A549 (cell line): ENCODE measurements at regions not wholly inside any gene's neighbourhood (a gene's known extent, or its start where the extent isn't known, plus 50 kb on each side); places are given as distances from the start of the nearest gene placed in this dataset.

Experiments used
- ATAC-seq, 2 experiments: fragments of 200-7000 bp in 1 of 2; fragments of >200 bp in 1 of 2; cut with Nextera tagmentation in 1 of 2; cut with Tn5 transposase in 1 of 2; 3 replicates each; pipeline versions ENCODE4 v1.8.0 to v1.9.1; 2018 to 2020; ENCODE audit warnings: mild to moderate bottlenecking in 1 of 2, moderate library complexity in 1 of 2
- CTCF ChIA-PET: fragments of 300-600 bp; sonication (Branson Sonifier 250); formaldehyde crosslinking; extraction: SDS; loops from one replicate; lab custom pipeline; 2021; ENCODE audit warnings: antibody characterized with exemption, inconsistent platforms; lab: Yijun Ruan, JAX
- POLR2A ChIA-PET: fragments of 350-600 bp; formaldehyde crosslinking; extraction: SDS; loops from one replicate; lab custom pipeline; 2021; ENCODE audit warnings: antibody characterized with exemption, inconsistent platforms; lab: Yijun Ruan, JAX
- DNase-seq, 2 experiments: peaks; one replicate each; pipeline versions ENCODE4 v3.0.0 to v3.0.0-alpha.2; 2011 to 2016; ENCODE audit warnings: low read depth in 1 of 2, low spot score in 1 of 2
- FAIRE-seq: peaks from 2 replicates; lab custom pipeline; 2011; peaks lifted over from hg19 to GRCh38; lab: Jason Lieb, UNC
- H3K27ac ChIP-seq, 2 experiments: fragments of >200 bp; sonication (Bioruptor Twin); formaldehyde crosslinking; 3 replicates each; pipeline ENCODE4 v1.5.1; 2016 to 2017
- H3K4me1 ChIP-seq: fragments of >200 bp; sonication (Bioruptor Twin); formaldehyde crosslinking; 3 replicates; pipeline ENCODE4 v1.6.1; 2016
- H3K4me2 ChIP-seq: fragments of >200 bp; sonication (Bioruptor Twin); formaldehyde crosslinking; 3 replicates; pipeline ENCODE4 v1.6.1; 2016
- H3K4me3 ChIP-seq: fragments of >200 bp; sonication (Bioruptor Twin); formaldehyde crosslinking; 3 replicates; pipeline ENCODE4 v1.5.1; 2016
- H3K9me3 ChIP-seq: fragments of >200 bp; sonication (Bioruptor Twin); formaldehyde crosslinking; 3 replicates; pipeline ENCODE4 v1.6.1; 2016
- EP300 ChIP-seq, 2 experiments: fragments of >200 bp; sonication (Bioruptor Twin); formaldehyde crosslinking; IDR thresholded peaks; 2 replicates in 1 of 2; 3 replicates in 1 of 2; pipeline ENCODE4 v1.6.1; 2016 to 2017
- ESRRA ChIP-seq: fragments of 150-350 bp; IDR thresholded peaks from 2 replicates; pipeline ENCODE4 v1.6.1; 2014; ENCODE audit warnings: mild to moderate bottlenecking, low read length, borderline replicate concordance
- HEYL ChIP-seq: fragments of 250-450 bp; sonication (Bioruptor Pico); IDR thresholded peaks from 2 replicates; pipeline ENCODE4 v1.8.0; 2021; ENCODE audit warnings: mild to moderate bottlenecking, moderate library complexity
- JUN ChIP-seq, 2 experiments: fragments of >200 bp; sonication (Bioruptor Twin); formaldehyde crosslinking; IDR thresholded peaks; 2 replicates in 1 of 2; 3 replicates in 1 of 2; pipeline ENCODE4 v1.6.1; 2016 to 2017
- KDM1A ChIP-seq: fragments of 200-600 bp; sonication (generic); IDR thresholded peaks from 2 replicates; pipeline ENCODE4 v1.6.1; 2016; ENCODE audit warnings: low read depth, mild to moderate bottlenecking
- MYC ChIP-seq: IDR thresholded peaks from 2 replicates; pipeline ENCODE4 v1.6.1; 2012; ENCODE audit warnings: mild to moderate bottlenecking, inconsistent platforms, low read length, improper control_type of control experiment, borderline replicate concordance
- NR3C1 ChIP-seq: fragments of >200 bp; sonication (Bioruptor Twin); formaldehyde crosslinking; IDR thresholded peaks from 3 replicates; pipeline ENCODE4 v1.6.1; 2017
- PHF8 ChIP-seq: fragments of 200-600 bp; sonication (generic); IDR thresholded peaks from 2 replicates; pipeline ENCODE4 v1.6.1; 2016; ENCODE audit warnings: low read depth, mild to moderate bottlenecking, antibody characterized with exemption, moderate library complexity, borderline replicate concordance
- RAD21 ChIP-seq, 2 experiments: fragments of >200 bp in 1 of 2; sonication (Bioruptor Twin) in 1 of 2; formaldehyde crosslinking in 1 of 2; IDR thresholded peaks in 1 of 2; conservative IDR thresholded peaks in 1 of 2; 2 replicates in 1 of 2; 3 replicates in 1 of 2; pipeline ENCODE4 v1.6.1; 2012 to 2018; ENCODE audit warnings: inconsistent platforms in 1 of 2
- RARB ChIP-seq: fragments of 250-450 bp; sonication (Bioruptor Pico); IDR thresholded peaks from 2 replicates; pipeline ENCODE4 v1.8.0; 2021; ENCODE audit warnings: mild to moderate bottlenecking, moderate library complexity
- TFCP2L1 ChIP-seq: fragments of 250-450 bp; sonication (Bioruptor Pico); IDR thresholded peaks from 2 replicates; pipeline ENCODE4 v1.5.0; 2021; ENCODE audit warnings: mild to moderate bottlenecking
- ZC3H11A ChIP-seq: fragments of 450-650 bp; IDR thresholded peaks from 2 replicates; pipeline ENCODE4 v1.6.1; 2014; ENCODE audit warnings: antibody characterized with exemption, mild to moderate bottlenecking
- WGBS: methylation state at CpG from one replicate; pipeline ENCODE4 v1.1.6; 2017; ENCODE audit errors: missing lambda C conversion rate; 5-methylcytosine and 5-hydroxymethylcytosine counted together
- TF ChIP-seq, protein P1 (sequence below): fragments of 250-450 bp; sonication (Bioruptor Pico); IDR thresholded peaks from 2 replicates; pipeline ENCODE4 v1.5.0; 2020; ENCODE audit warnings: low read depth, mild to moderate bottlenecking, moderate library complexity
- TF ChIP-seq, protein P2 (sequence below): fragments of 200-600 bp; sonication (generic); IDR thresholded peaks from 2 replicates; pipeline ENCODE4 v1.6.1; 2016; ENCODE audit warnings: antibody characterized with exemption, mild to moderate bottlenecking, moderate library complexity
- TF ChIP-seq, protein P3 (sequence below): fragments of >200 bp; sonication (Bioruptor Twin); formaldehyde crosslinking; IDR thresholded peaks from 3 replicates; pipeline ENCODE4 v1.6.1; 2016
- TF ChIP-seq, protein P4 (sequence below): fragments of 450-650 bp; IDR thresholded peaks from 2 replicates; pipeline ENCODE4 v1.6.1; 2014; ENCODE audit warnings: antibody characterized with exemption
- TF ChIP-seq, protein P5 (sequence below): fragments of 150-350 bp; IDR thresholded peaks from 2 replicates; pipeline ENCODE4 v1.6.1; 2014; ENCODE audit warnings: low read depth, mild to moderate bottlenecking, low read length
- TF ChIP-seq, protein P6 (sequence below): fragments of 250-450 bp; sonication (Bioruptor Pico); IDR thresholded peaks from 2 replicates; pipeline ENCODE4 v1.5.0; 2021; ENCODE audit warnings: mild to moderate bottlenecking, moderate library complexity, borderline replicate concordance
- TF ChIP-seq, protein P7 (sequence below): IDR thresholded peaks from 2 replicates; pipeline ENCODE4 v1.6.1; 2012; ENCODE audit warnings: low read depth, borderline replicate concordance
- TF ChIP-seq, protein P8 (sequence below): IDR thresholded peaks from 2 replicates; pipeline ENCODE4 v1.6.1; 2012
- TF ChIP-seq, protein P9 (sequence below): fragments of >200 bp; sonication (Bioruptor Twin); formaldehyde crosslinking; IDR thresholded peaks from 3 replicates; pipeline ENCODE4 v1.5.1; 2016

DNA sequence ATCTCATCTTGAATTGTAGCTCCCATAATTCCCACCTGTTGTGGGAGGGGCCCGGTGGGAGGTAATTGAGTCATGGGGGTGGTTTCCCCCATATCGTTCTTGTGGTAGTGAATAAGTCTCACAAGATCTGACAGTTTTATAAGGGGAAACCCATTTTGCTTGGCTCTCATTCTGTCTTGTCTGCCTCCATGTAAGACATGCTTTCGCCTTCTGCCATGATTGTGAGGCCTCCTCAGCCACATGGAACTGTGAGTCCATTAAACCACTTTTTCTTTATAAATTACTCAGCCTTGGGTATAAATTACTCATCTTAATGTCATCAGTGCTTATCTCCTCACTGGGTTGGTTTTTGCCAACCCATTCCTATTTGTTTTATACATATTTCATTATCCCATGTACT lies 142.0 kb upstream of the GMDS start (continued):
- TF ChIP-seq, protein P1, sequence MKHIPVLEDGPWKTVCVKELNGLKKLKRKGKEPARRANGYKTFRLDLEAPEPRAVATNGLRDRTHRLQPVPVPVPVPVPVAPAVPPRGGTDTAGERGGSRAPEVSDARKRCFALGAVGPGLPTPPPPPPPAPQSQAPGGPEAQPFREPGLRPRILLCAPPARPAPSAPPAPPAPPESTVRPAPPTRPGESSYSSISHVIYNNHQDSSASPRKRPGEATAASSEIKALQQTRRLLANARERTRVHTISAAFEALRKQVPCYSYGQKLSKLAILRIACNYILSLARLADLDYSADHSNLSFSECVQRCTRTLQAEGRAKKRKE (CRISPR knock-in tag) = no peak

DNA sequence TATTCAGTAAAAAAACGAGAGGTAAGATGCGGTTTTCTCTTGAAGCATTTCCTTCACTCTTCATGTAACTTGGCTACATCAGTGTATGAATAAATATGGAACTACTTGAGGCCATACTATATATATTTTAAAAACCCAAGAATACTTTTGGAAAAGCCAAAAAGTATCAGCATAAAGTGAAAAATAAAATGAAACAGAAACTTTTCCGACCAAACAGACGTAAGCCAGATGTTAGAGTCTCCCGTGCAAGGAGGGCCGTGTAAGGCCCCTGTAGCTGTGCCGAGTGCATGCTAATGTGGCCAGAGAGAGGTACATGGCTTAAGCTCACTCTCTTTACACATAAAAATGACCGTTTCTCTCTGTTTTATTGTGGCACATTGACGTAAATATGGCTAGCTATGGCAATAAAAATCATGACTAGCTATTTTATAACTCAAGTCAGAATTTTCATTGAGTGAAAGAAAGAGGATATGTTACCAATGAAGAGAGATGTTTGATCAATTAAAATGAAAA lies 140.1 kb upstream of the GMDS start:
- no peak for TF ChIP-seq MYC
- no peak for TF ChIP-seq TFCP2L1 (CRISPR knock-in tag)
- no peak for TF ChIP-seq JUN (IDR thresholded peaks at IDR 0.05)
- TF ChIP-seq PHF8 = no peak
- TF ChIP-seq NR3C1 = no peak
- TF ChIP-seq RARB (CRISPR knock-in tag) = no peak
- TF ChIP-seq, protein P2, sequence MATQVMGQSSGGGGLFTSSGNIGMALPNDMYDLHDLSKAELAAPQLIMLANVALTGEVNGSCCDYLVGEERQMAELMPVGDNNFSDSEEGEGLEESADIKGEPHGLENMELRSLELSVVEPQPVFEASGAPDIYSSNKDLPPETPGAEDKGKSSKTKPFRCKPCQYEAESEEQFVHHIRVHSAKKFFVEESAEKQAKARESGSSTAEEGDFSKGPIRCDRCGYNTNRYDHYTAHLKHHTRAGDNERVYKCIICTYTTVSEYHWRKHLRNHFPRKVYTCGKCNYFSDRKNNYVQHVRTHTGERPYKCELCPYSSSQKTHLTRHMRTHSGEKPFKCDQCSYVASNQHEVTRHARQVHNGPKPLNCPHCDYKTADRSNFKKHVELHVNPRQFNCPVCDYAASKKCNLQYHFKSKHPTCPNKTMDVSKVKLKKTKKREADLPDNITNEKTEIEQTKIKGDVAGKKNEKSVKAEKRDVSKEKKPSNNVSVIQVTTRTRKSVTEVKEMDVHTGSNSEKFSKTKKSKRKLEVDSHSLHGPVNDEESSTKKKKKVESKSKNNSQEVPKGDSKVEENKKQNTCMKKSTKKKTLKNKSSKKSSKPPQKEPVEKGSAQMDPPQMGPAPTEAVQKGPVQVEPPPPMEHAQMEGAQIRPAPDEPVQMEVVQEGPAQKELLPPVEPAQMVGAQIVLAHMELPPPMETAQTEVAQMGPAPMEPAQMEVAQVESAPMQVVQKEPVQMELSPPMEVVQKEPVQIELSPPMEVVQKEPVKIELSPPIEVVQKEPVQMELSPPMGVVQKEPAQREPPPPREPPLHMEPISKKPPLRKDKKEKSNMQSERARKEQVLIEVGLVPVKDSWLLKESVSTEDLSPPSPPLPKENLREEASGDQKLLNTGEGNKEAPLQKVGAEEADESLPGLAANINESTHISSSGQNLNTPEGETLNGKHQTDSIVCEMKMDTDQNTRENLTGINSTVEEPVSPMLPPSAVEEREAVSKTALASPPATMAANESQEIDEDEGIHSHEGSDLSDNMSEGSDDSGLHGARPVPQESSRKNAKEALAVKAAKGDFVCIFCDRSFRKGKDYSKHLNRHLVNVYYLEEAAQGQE = no peak
- TF ChIP-seq, protein P3, sequence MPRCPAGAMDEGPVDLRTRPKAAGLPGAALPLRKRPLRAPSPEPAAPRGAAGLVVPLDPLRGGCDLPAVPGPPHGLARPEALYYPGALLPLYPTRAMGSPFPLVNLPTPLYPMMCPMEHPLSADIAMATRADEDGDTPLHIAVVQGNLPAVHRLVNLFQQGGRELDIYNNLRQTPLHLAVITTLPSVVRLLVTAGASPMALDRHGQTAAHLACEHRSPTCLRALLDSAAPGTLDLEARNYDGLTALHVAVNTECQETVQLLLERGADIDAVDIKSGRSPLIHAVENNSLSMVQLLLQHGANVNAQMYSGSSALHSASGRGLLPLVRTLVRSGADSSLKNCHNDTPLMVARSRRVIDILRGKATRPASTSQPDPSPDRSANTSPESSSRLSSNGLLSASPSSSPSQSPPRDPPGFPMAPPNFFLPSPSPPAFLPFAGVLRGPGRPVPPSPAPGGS = no peak
- no peak for TF ChIP-seq EP300 (IDR thresholded peaks at IDR 0.05)
- TF ChIP-seq ZC3H11A = no peak
- TF ChIP-seq, protein P4, sequence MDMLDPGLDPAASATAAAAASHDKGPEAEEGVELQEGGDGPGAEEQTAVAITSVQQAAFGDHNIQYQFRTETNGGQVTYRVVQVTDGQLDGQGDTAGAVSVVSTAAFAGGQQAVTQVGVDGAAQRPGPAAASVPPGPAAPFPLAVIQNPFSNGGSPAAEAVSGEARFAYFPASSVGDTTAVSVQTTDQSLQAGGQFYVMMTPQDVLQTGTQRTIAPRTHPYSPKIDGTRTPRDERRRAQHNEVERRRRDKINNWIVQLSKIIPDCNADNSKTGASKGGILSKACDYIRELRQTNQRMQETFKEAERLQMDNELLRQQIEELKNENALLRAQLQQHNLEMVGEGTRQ = no peak
- TF ChIP-seq, protein P5, sequence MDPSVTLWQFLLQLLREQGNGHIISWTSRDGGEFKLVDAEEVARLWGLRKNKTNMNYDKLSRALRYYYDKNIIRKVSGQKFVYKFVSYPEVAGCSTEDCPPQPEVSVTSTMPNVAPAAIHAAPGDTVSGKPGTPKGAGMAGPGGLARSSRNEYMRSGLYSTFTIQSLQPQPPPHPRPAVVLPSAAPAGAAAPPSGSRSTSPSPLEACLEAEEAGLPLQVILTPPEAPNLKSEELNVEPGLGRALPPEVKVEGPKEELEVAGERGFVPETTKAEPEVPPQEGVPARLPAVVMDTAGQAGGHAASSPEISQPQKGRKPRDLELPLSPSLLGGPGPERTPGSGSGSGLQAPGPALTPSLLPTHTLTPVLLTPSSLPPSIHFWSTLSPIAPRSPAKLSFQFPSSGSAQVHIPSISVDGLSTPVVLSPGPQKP = no peak
- no peak for TF ChIP-seq HEYL
- TF ChIP-seq KDM1A = no peak
- TF ChIP-seq, protein P6, sequence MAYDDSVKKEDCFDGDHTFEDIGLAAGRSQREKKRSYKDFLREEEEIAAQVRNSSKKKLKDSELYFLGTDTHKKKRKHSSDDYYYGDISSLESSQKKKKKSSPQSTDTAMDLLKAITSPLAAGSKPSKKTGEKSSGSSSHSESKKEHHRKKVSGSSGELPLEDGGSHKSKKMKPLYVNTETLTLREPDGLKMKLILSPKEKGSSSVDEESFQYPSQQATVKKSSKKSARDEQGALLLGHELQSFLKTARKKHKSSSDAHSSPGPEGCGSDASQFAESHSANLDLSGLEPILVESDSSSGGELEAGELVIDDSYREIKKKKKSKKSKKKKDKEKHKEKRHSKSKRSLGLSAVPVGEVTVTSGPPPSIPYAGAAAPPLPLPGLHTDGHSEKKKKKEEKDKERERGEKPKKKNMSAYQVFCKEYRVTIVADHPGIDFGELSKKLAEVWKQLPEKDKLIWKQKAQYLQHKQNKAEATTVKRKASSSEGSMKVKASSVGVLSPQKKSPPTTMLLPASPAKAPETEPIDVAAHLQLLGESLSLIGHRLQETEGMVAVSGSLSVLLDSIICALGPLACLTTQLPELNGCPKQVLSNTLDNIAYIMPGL (CRISPR knock-in tag) = no peak
- no peak for TF ChIP-seq RAD21 (conservative IDR thresholded peaks at IDR 0.05 in 1 of 2, IDR thresholded peaks at IDR 0.05 in 1 of 2)
- TF ChIP-seq, protein P7, sequence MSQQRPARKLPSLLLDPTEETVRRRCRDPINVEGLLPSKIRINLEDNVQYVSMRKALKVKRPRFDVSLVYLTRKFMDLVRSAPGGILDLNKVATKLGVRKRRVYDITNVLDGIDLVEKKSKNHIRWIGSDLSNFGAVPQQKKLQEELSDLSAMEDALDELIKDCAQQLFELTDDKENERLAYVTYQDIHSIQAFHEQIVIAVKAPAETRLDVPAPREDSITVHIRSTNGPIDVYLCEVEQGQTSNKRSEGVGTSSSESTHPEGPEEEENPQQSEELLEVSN = no peak
- no peak for TF ChIP-seq ESRRA
- TF ChIP-seq, protein P8, sequence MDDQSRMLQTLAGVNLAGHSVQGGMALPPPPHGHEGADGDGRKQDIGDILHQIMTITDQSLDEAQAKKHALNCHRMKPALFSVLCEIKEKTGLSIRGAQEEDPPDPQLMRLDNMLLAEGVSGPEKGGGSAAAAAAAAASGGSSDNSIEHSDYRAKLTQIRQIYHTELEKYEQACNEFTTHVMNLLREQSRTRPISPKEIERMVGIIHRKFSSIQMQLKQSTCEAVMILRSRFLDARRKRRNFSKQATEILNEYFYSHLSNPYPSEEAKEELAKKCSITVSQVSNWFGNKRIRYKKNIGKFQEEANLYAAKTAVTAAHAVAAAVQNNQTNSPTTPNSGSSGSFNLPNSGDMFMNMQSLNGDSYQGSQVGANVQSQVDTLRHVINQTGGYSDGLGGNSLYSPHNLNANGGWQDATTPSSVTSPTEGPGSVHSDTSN = no peak
- TF ChIP-seq, protein P9, sequence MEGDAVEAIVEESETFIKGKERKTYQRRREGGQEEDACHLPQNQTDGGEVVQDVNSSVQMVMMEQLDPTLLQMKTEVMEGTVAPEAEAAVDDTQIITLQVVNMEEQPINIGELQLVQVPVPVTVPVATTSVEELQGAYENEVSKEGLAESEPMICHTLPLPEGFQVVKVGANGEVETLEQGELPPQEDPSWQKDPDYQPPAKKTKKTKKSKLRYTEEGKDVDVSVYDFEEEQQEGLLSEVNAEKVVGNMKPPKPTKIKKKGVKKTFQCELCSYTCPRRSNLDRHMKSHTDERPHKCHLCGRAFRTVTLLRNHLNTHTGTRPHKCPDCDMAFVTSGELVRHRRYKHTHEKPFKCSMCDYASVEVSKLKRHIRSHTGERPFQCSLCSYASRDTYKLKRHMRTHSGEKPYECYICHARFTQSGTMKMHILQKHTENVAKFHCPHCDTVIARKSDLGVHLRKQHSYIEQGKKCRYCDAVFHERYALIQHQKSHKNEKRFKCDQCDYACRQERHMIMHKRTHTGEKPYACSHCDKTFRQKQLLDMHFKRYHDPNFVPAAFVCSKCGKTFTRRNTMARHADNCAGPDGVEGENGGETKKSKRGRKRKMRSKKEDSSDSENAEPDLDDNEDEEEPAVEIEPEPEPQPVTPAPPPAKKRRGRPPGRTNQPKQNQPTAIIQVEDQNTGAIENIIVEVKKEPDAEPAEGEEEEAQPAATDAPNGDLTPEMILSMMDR = no peak
- POLR2A ChIA-PET = no interaction called here
- FAIRE-seq (no peak), DNase-seq (no peak), ATAC-seq (no peak)
- no peaks in the 10 kb centered on the region for H3K4me1 ChIP-seq
- WGBS = 69% methylated on average over 9 of the region's 9 CpGs
- H3K4me2 ChIP-seq = no peak overlapping the region
- no peak overlapping the region for H3K4me3 ChIP-seq
- CTCF ChIA-PET = interaction anchor here (0.6 kb wide), 1 partner anchor 254 kb away, joined by 3 read pairs; no protein-coding TSS in a partner anchor
- H3K9me3 ChIP-seq = no peaks in the 10 kb centered on the region
- no peak overlapping the region for H3K27ac ChIP-seq
